Activated T-helper 17 cell treated with anti-CD3 and anti-CD28 coated beads, Interleukin-2, amount 50 U/mL, for 72 hours (primary cell): ENCODE measurements at regions not wholly inside any gene's neighbourhood (a gene's known extent, or its start where the extent isn't known, plus 50 kb on each side); places are given as distances from the start of the nearest gene placed in this dataset.

Experiments
- ATAC-seq: fragments of 150-1000 bp; cut with Tn5 transposase; replicated peaks from 2 replicates; pipeline ENCODE4 v1.10.0; 2021; ENCODE audit warnings: mild to moderate bottlenecking, moderate library complexity
- H3K27ac Mint-ChIP-seq: one replicate; pipeline ENCODE4 v1.8.0; 2022; ENCODE audit warnings: mixed read lengths
- H3K27me3 Mint-ChIP-seq: one replicate; pipeline ENCODE4 v1.8.0; 2022; ENCODE audit warnings: mixed read lengths
- H3K36me3 Mint-ChIP-seq: one replicate; pipeline ENCODE4 v1.8.0; 2022; ENCODE audit warnings: low read depth, mild to moderate bottlenecking, mixed read lengths
- H3K4me1 Mint-ChIP-seq: one replicate; pipeline ENCODE4 v1.8.0; 2022; ENCODE audit warnings: mixed read lengths
- H3K4me3 Mint-ChIP-seq: one replicate; pipeline ENCODE4 v1.8.0; 2022; ENCODE audit warnings: mild to moderate bottlenecking, mixed read lengths
- H3K9me3 Mint-ChIP-seq: one replicate; pipeline ENCODE4 v1.8.0; 2022; ENCODE audit warnings: mixed read lengths

DNA sequence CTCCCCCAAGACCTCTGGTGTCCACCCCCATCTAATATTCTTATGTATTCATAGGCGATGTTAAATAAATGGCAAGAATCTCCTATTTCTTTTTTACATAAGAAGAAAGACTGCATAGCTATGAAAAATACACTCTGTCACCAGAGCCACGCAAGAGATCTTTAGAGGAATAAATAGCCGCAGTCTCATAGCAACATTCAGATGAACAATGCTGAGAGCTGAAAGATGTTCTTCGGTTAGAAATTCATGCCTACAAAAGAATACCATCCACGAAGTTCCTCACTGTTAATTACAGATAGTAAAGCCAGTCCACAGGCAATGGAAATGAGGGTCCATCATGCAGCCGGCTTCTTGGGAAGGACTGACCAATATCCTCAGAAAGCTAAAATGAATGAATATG lies 76.0 kb upstream of the SOD1 start:
- H3K4me3 Mint-ChIP-seq, result no peak overlapping the region
- H3K36me3 Mint-ChIP-seq, result no peaks in the 10 kb centered on the region
- ATAC-seq, result no peak
- no peak overlapping the region for H3K27ac Mint-ChIP-seq
- no peaks in the 10 kb centered on the region for H3K9me3 Mint-ChIP-seq
- peaks cover 12% of the 10 kb centered on the region for H3K27me3 Mint-ChIP-seq
- peaks cover 5% of the 10 kb centered on the region for H3K4me1 Mint-ChIP-seq

DNA sequence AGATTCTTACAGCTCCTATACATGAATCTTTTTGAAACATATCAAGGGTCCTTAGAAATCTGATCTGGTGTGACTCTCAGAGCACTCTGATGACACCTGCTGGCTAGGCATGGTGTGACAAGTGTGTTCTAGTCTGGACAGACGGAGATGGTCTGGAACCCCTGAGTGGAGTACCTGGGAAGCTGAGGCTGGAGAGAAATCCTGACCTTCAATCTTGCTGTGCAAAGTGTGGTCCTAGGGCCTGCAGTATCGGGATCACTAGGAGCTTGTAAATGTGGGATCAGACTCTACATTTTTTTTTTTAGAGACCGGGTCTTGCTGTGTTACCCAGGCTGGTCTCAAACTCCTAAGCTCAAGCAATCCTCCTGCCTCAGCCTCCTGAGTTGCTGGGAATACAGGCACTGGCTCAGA lies 78.6 kb upstream of the SOD1 start:
- Mint-ChIP-seq H3K27ac (no peak overlapping the region), H3K4me3 (no peak overlapping the region), H3K36me3 (no peaks in the 10 kb centered on the region), H3K9me3 (no peaks in the 10 kb centered on the region), H3K27me3 (peaks cover 13% of the 10 kb centered on the region), H3K4me1 (peaks cover 13% of the 10 kb centered on the region)
- ATAC-seq, result peak; percentile 74

- H3K27ac Mint-ChIP-seq, result no peak overlapping the region
- no peaks in the 10 kb centered on the region for H3K36me3 Mint-ChIP-seq
- H3K27me3 Mint-ChIP-seq, result peaks cover 13% of the 10 kb centered on the region
- H3K9me3 Mint-ChIP-seq, result no peaks in the 10 kb centered on the region
- H3K4me3 Mint-ChIP-seq, result no peak overlapping the region
- no peak for ATAC-seq
- H3K4me1 Mint-ChIP-seq, result peaks cover 13% of the 10 kb centered on the region
Measured at GRCh38 chr21:31577271-31577670, 82.2 kb upstream of the SOD1 start.

DNA sequence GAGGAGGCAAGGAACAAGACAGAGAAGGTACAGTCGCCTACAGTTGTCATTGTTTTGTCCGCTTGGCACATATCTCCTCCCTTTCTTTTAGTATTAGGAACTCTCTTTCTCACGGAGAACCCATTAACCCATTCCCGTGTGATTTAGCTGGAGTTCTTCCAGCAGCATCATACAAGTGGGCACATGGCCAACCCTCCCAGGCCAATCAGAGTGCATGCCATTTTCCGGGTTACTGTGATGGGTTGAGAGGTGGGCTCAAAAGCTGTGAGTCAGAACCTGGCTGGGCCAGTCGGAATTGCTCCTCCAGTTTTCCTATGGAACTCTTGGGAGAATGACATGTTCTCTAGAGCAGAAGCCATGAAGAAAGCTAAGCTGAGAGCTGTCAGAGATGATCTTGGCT lies 83.1 kb upstream of the SOD1 start:
- Mint-ChIP-seq H3K4me1 (peaks cover 13% of the 10 kb centered on the region), H3K4me3 (no peak overlapping the region), H3K27ac (no peak overlapping the region), H3K27me3 (peaks cover 13% of the 10 kb centered on the region), H3K9me3 (no peaks in the 10 kb centered on the region), H3K36me3 (no peaks in the 10 kb centered on the region)
- ATAC-seq, result no peak

DNA sequence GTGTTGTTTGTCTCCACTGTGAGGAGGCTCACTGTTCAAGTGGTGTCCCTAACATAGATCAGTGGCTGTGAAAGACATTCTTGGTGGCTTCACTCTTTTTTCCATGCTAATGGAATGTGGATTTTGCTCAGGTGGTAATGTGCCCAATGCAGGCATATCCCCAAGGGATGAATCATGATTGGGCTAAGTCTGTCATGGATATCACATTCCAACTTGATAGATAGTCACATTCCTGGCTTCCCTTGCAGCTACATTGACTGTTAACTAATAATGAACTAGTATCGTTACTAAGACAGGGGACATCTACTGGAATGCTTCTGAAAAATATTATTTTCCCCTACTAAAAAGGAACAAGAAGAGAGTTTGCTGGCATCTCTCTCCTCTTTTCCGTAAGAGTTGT lies 86.3 kb upstream of the SOD1 start:
- Mint-ChIP-seq H3K4me1 (peaks cover 8% of the 10 kb centered on the region), H3K9me3 (no peaks in the 10 kb centered on the region), H3K36me3 (no peaks in the 10 kb centered on the region), H3K4me3 (no peak overlapping the region), H3K27ac (no peak overlapping the region), H3K27me3 (peaks cover 5% of the 10 kb centered on the region)
- ATAC-seq, result no peak

GRCh38 chr21:31571879-31572278 lies 87.6 kb upstream of the SOD1 start:
- no peaks in the 10 kb centered on the region for H3K27me3 Mint-ChIP-seq
- ATAC-seq, result no peak

DNA sequence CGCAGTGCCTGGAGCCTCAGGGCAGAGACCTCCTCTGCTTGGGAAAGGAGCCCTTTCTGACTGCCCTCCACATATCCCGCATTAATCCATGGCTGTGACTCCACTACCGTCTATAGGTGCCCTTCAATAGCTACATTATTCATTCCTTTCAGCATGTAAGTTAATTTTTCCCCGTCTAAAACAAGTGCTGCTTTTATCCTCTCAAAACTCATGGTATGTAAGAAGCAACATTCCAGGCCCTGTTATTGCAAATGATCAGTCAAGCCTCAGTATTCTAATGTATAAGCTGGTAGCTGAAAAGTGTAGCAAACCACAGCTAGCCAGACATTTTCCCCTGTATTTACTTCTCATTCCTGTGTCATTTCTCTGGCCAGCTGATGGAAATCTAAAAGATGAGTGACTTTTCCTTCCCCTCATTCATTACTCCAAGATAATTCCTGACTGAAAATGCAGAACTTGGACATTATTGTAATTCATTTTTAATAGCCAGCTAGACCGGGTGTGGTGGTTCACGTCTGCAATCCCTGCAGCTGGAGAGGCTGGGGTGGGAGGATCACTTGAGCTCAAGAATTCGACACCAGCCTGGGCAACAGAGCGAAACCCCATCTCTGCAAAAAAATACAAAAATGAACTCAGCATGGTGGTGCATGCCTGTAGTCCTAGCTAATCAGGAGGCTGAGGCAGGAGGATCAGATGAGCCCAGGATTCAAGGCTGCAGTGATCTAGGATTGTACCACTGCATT lies 88.5 kb upstream of the SOD1 start:
- H3K27ac Mint-ChIP-seq, result no peak overlapping the region
- no peak for ATAC-seq
- no peak overlapping the region for H3K4me3 Mint-ChIP-seq
- no peaks in the 10 kb centered on the region for H3K27me3 Mint-ChIP-seq
- H3K4me1 Mint-ChIP-seq, result no peaks in the 10 kb centered on the region
- H3K36me3 Mint-ChIP-seq, result no peaks in the 10 kb centered on the region
- no peaks in the 10 kb centered on the region for H3K9me3 Mint-ChIP-seq

More at GRCh38 chr21:31571879-31572278, 87.6 kb upstream of the SOD1 start:
- H3K27ac Mint-ChIP-seq, result no peak overlapping the region
- H3K36me3 Mint-ChIP-seq, result no peaks in the 10 kb centered on the region
- H3K9me3 Mint-ChIP-seq, result no peaks in the 10 kb centered on the region
- H3K4me1 Mint-ChIP-seq, result no peaks in the 10 kb centered on the region
- no peak overlapping the region for H3K4me3 Mint-ChIP-seq

GRCh38 chr21:31566611-31567010 lies 92.9 kb upstream of the SOD1 start:
- H3K27me3 Mint-ChIP-seq, result no peaks in the 10 kb centered on the region
- no peak for ATAC-seq
- no peak overlapping the region for H3K4me3 Mint-ChIP-seq
- H3K4me1 Mint-ChIP-seq, result no peaks in the 10 kb centered on the region
- H3K36me3 Mint-ChIP-seq, result no peaks in the 10 kb centered on the region
- H3K27ac Mint-ChIP-seq, result no peak overlapping the region
- no peaks in the 10 kb centered on the region for H3K9me3 Mint-ChIP-seq

GRCh38 chr21:31566064-31566463 lies 93.4 kb upstream of the SOD1 start:
- Mint-ChIP-seq H3K36me3 (no peaks in the 10 kb centered on the region), H3K9me3 (no peaks in the 10 kb centered on the region), H3K4me1 (no peaks in the 10 kb centered on the region), H3K27ac (no peak overlapping the region), H3K4me3 (no peak overlapping the region), H3K27me3 (no peaks in the 10 kb centered on the region)
- no peak for ATAC-seq

DNA sequence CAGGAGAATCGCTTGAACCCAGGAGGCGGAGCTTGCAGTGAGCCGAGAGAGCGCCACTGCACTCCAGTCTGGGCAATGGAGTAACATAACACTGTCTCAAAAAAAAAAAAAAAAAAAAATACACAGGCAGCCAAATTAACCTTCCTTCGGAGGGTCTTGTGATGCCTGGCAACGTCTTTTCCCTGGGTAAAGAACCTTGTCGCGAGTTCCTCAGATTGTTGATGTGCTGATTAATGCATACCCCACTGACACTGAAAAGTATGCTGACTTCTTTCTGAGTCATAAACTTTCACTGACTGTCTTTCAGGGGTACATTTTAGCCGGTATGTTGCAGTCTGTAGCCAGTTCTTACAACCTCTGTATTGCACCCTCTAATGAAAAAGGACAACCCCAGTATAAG lies 95.1 kb upstream of the SOD1 start:
- Mint-ChIP-seq H3K27ac (no peak overlapping the region), H3K27me3 (no peaks in the 10 kb centered on the region), H3K4me1 (peaks cover 7% of the 10 kb centered on the region), H3K4me3 (no peak overlapping the region), H3K9me3 (no peaks in the 10 kb centered on the region), H3K36me3 (no peaks in the 10 kb centered on the region)
- ATAC-seq, result no peak

GRCh38 chr21:31560479-31560878 lies 99.0 kb upstream of the SOD1 start:
- H3K27ac Mint-ChIP-seq, result peak overlapping the region; percentile 75
- peak overlapping the region; percentile 84 for H3K4me3 Mint-ChIP-seq
- peaks cover 16% of the 10 kb centered on the region for H3K4me1 Mint-ChIP-seq
- H3K27me3 Mint-ChIP-seq, result peaks cover 13% of the 10 kb centered on the region
- H3K36me3 Mint-ChIP-seq, result no peaks in the 10 kb centered on the region
- ATAC-seq, result no peak
- no peaks in the 10 kb centered on the region for H3K9me3 Mint-ChIP-seq

GRCh38 chr21:31559368-31560119 lies 99.9 kb upstream of the SOD1 start:
- Mint-ChIP-seq H3K27me3 (peaks cover 16% of the 10 kb centered on the region), H3K36me3 (no peaks in the 10 kb centered on the region), H3K4me3 (peak overlapping the region; percentile 84), H3K9me3 (no peaks in the 10 kb centered on the region), H3K27ac (peak overlapping the region; percentile 75), H3K4me1 (peaks cover 26% of the 10 kb centered on the region)
- ATAC-seq, result peak; percentile 85

DNA sequence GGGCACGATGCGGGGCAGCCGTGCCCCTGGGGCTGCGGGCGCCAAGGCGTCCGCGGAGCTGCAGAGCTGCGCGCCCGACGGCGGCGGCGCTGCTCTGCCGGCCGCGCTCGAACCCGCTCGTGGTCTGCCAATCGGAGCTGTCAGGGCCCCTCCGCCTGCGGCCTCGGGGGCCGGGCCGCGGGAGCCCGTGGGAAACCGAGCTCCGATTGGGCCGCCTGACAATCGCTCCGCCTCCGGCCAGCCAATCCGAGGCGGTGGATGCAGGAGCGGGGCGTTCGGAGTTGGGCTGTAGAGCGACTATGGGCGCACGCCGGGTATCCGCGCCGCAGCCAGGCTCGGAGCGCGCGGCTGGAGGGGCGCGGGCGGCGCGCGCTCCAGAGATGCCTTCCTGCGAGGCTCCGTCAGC lies 100.5 kb upstream of the SOD1 start:
- Mint-ChIP-seq H3K9me3 (no peaks in the 10 kb centered on the region), H3K4me3 (peak overlapping the region; percentile 84), H3K36me3 (no peaks in the 10 kb centered on the region), H3K27ac (peak overlapping the region; percentile 75), H3K27me3 (peaks cover 16% of the 10 kb centered on the region), H3K4me1 (peaks cover 31% of the 10 kb centered on the region)
- peak; percentile 92 for ATAC-seq

- peak; percentile 1 for ATAC-seq
- Mint-ChIP-seq H3K27me3 (peaks cover 16% of the 10 kb centered on the region), H3K9me3 (no peaks in the 10 kb centered on the region), H3K4me1 (peaks cover 32% of the 10 kb centered on the region), H3K36me3 (no peaks in the 10 kb centered on the region), H3K27ac (no peak overlapping the region), H3K4me3 (peak overlapping the region; percentile 72)
Measured at GRCh38 chr21:31558189-31558961, 101.1 kb upstream of the SOD1 start.
